CD14-positive monocyte (primary cell): ENCODE measurements at regions not wholly inside any gene's neighbourhood (a gene's known extent, or its start where the extent isn't known, plus 50 kb on each side); places are given as distances from the start of the nearest gene placed in this dataset.

Experiments used
- DNase-seq, 3 donors: peaks; one replicate each; pipeline ENCODE4 v3.0.0-alpha.2; 2011 to 2022
- H2AFZ ChIP-seq: 2 replicates; pipeline ENCODE4 v1.6.0; 2012; ENCODE audit warnings: mild to moderate bottlenecking, low read depth, low read length, inconsistent platforms; ENCODE audit not compliant: insufficient read depth, poor library complexity, severe bottlenecking
- H3K27ac ChIP-seq, 2 donors: 1 replicate in 1 of 2; 2 replicates in 1 of 2; pipeline ENCODE4 v1.5.1; 2012 to 2013; ENCODE audit warnings: low read length in 2 of 2, control low read depth in 1 of 2, inconsistent platforms in 1 of 2, low read depth in 1 of 2, mild to moderate bottlenecking in 1 of 2
- H3K27me3 ChIP-seq, 2 donors: one replicate each; pipeline versions ENCODE4 v1.6.0 to v1.6.1; 2011 to 2013; ENCODE audit warnings: low read length in 2 of 2; ENCODE audit not compliant: control insufficient read depth in 2 of 2, insufficient read depth in 2 of 2
- H3K36me3 ChIP-seq, 2 donors: replicated peaks in 1 of 2; 1 replicate in 1 of 2; 2 replicates in 1 of 2; pipeline versions ENCODE4 v1.5.1 to v1.6.1; 2012 to 2013; ENCODE audit warnings: low read length in 2 of 2, control low read depth in 1 of 2, inconsistent platforms in 1 of 2, mild to moderate bottlenecking in 1 of 2; ENCODE audit not compliant: insufficient read depth in 2 of 2, control insufficient read depth in 1 of 2
- H3K4me1 ChIP-seq, 2 donors: 1 replicate in 1 of 2; 2 replicates in 1 of 2; pipeline versions ENCODE4 v1.5.1 to v1.6.1; 2012 to 2013; ENCODE audit warnings: low read length in 2 of 2, control low read depth in 1 of 2, inconsistent platforms in 1 of 2, mild to moderate bottlenecking in 1 of 2, moderate library complexity in 1 of 2; ENCODE audit not compliant: insufficient read depth in 2 of 2, control insufficient read depth in 1 of 2
- H3K4me2 ChIP-seq: replicated peaks from 2 replicates; pipeline ENCODE3; 2012; ENCODE audit warnings: low read length, moderate library complexity, mild to moderate bottlenecking; ENCODE audit not compliant: poor library complexity, severe bottlenecking; ENCODE audit errors: extremely low read depth
- H3K4me3 ChIP-seq, 3 experiments: fragments of 200-600 bp in 1 of 3; sonication (generic) in 1 of 3; replicated peaks in 1 of 3; 1 replicate in 2 of 3; 2 replicates in 1 of 3; pipeline ENCODE4 v1.5.1; 2011 to 2013; ENCODE audit warnings: low read length in 3 of 3, mild to moderate bottlenecking in 3 of 3, control low read depth in 2 of 3, low read depth in 2 of 3, inconsistent platforms in 1 of 3, moderate library complexity in 1 of 3
- H3K79me2 ChIP-seq: 2 replicates; pipeline ENCODE4 v1.6.0; 2012; ENCODE audit warnings: mild to moderate bottlenecking, control low read depth, inconsistent platforms, low read length, moderate library complexity; ENCODE audit not compliant: insufficient read depth
- H3K9ac ChIP-seq: 2 replicates; pipeline ENCODE4 v1.6.0; 2017; ENCODE audit warnings: low read length, mild to moderate bottlenecking; ENCODE audit not compliant: insufficient read depth, poor library complexity, severe bottlenecking
- H3K9me3 ChIP-seq, 2 donors: replicated peaks in 1 of 2; 1 replicate in 1 of 2; 2 replicates in 1 of 2; pipeline versions ENCODE4 v1.5.1 to v1.6.1; 2012 to 2013; ENCODE audit warnings: low read length in 2 of 2, control low read depth in 1 of 2; ENCODE audit not compliant: control insufficient read depth in 1 of 2, insufficient read depth in 1 of 2
- H4K20me1 ChIP-seq: 2 replicates; pipeline ENCODE4 v1.6.0; 2012; ENCODE audit warnings: mild to moderate bottlenecking, low read length, control low read depth, moderate library complexity; ENCODE audit not compliant: insufficient read depth
- H3K27ac Mint-ChIP-seq, 7 donors: one replicate each; pipeline ENCODE4 v1.8.0; 2020; ENCODE audit warnings: mild to moderate bottlenecking in 7 of 7, mixed read lengths in 7 of 7, moderate library complexity in 6 of 7, inconsistent platforms in 2 of 7
- H3K27me3 Mint-ChIP-seq, 3 donors: one replicate each; pipeline ENCODE4 v1.8.0; 2021 to 2022; ENCODE audit warnings: low read depth in 3 of 3, mild to moderate bottlenecking in 3 of 3, mixed read lengths in 3 of 3, moderate library complexity in 3 of 3, inconsistent platforms in 1 of 3
- H3K36me3 Mint-ChIP-seq, 2 donors: one replicate each; pipeline ENCODE4 v1.8.0; 2020; ENCODE audit warnings: mixed read lengths in 2 of 2, inconsistent platforms in 1 of 2, mild to moderate bottlenecking in 1 of 2
- H3K4me1 Mint-ChIP-seq: one replicate; pipeline ENCODE4 v1.8.0; 2020; ENCODE audit warnings: mild to moderate bottlenecking, mixed read lengths
- H3K4me3 Mint-ChIP-seq, 2 donors: one replicate each; pipeline ENCODE4 v1.8.0; 2020; ENCODE audit warnings: mild to moderate bottlenecking in 2 of 2, mixed read lengths in 2 of 2, moderate library complexity in 1 of 2
- H3K9me3 Mint-ChIP-seq, 7 donors: one replicate each; pipeline ENCODE4 v1.8.0; 2020 to 2022; ENCODE audit warnings: mixed read lengths in 7 of 7, mild to moderate bottlenecking in 6 of 7, moderate library complexity in 6 of 7, inconsistent platforms in 2 of 7
- WGBS: methylation state at CpG from one replicate; pipeline ENCODE4 v1.1.5; 2013; ENCODE audit warnings: missing lambda C conversion rate; ENCODE audit not compliant: insufficient coverage; 5-methylcytosine and 5-hydroxymethylcytosine counted together
- intact Hi-C, 2 donors: fragments of 100-400 bp; cut with micrococcal nuclease; formaldehyde crosslinking; loops; one replicate each; pipeline versions ENCODE4 v1.15.0 to v1.15.1; 2023
- TF ChIP-seq, protein P1 (sequence below): fragments of 200-600 bp; IDR thresholded peaks from one replicate; pipeline ENCODE4 v1.8.0; 2022; ENCODE audit warnings: antibody characterized with exemption, mild to moderate bottlenecking

DNA sequence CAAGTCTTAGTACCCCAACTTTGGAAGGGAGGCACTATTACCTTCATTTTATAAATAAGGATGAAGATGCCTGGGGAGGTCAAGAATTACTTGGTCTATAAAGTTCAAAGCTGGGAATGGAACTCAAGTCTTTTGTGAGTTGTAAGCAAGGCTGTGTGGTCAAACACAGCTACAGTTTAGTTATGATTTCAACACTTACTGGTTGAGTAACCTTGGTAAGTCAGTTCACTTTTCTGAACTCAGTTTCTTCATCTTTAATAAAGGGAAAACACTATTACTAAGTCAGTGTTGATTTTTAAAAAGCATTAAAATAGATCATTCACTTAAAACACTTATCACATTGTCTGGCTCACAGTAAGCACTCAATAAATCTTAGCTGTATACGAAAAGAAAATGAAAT lies 200.4 kb upstream of the ADAMTS9 start:
- WGBS = no CpG with 5 or more reads among the region's 1 CpG
- Histone ChIP-seq H3K4me1 (no peaks in the 10 kb centered on the region), H3K36me3 (no peaks in the 10 kb centered on the region), H3K9me3 (peaks cover 0 to 7% of the 10 kb centered on the region in 2 donors), H3K4me2 (no peak overlapping the region), H3K27me3 (no peaks in the 10 kb centered on the region), H2AFZ (no peak overlapping the region), H3K4me3 (no peak overlapping the region), H3K79me2 (no peaks in the 10 kb centered on the region), H4K20me1 (no peaks in the 10 kb centered on the region), H3K9ac (no peak overlapping the region), H3K27ac (no peak overlapping the region)
- H3K9me3 Mint-ChIP-seq = peaks cover 0 to 12% (median 6%) of the 10 kb centered on the region in 7 donors
- H3K4me3 Mint-ChIP-seq = no peak overlapping the region
- DNase-seq = no peak
- H3K4me1 Mint-ChIP-seq = no peaks in the 10 kb centered on the region
- intact Hi-C loops = no loop called here
- H3K36me3 Mint-ChIP-seq = no peaks in the 10 kb centered on the region
- TF ChIP-seq, protein P1, sequence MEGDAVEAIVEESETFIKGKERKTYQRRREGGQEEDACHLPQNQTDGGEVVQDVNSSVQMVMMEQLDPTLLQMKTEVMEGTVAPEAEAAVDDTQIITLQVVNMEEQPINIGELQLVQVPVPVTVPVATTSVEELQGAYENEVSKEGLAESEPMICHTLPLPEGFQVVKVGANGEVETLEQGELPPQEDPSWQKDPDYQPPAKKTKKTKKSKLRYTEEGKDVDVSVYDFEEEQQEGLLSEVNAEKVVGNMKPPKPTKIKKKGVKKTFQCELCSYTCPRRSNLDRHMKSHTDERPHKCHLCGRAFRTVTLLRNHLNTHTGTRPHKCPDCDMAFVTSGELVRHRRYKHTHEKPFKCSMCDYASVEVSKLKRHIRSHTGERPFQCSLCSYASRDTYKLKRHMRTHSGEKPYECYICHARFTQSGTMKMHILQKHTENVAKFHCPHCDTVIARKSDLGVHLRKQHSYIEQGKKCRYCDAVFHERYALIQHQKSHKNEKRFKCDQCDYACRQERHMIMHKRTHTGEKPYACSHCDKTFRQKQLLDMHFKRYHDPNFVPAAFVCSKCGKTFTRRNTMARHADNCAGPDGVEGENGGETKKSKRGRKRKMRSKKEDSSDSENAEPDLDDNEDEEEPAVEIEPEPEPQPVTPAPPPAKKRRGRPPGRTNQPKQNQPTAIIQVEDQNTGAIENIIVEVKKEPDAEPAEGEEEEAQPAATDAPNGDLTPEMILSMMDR = no peak
- H3K27ac Mint-ChIP-seq = no peak overlapping the region
- peaks cover 0 to 3% (median 0%) of the 10 kb centered on the region in 3 donors for H3K27me3 Mint-ChIP-seq

DNA sequence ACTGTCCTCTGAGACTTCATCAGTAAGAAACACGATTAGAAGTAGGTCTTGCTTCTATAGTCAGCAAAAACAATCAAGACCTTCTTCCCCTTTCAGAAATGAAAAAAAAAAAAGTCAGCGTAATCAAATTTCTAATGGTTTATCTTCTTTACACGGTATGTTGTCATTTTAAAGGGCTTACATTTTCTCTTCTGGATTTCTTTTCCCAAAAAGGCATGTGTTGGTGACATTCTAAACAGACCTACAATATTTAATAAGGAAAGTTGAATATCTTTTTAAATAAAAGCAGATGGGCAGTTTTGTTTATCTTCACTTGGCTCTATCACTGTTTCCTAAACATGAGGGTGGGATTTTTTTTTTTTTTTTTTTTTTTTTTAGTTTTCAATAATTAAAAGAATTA lies 197.3 kb upstream of the ADAMTS9 start:
- no peaks in the 10 kb centered on the region for H3K36me3 Mint-ChIP-seq
- no peak overlapping the region for H3K4me3 Mint-ChIP-seq
- H4K20me1 ChIP-seq = no peaks in the 10 kb centered on the region
- no peaks in the 10 kb centered on the region for H3K9me3 ChIP-seq
- peaks cover 3 to 13% (median 7%) of the 10 kb centered on the region in 7 donors for H3K9me3 Mint-ChIP-seq
- H2AFZ ChIP-seq = no peak overlapping the region
- no peaks in the 10 kb centered on the region for H3K27me3 ChIP-seq
- no peaks in the 10 kb centered on the region for H3K4me1 ChIP-seq
- no peaks in the 10 kb centered on the region for H3K4me1 Mint-ChIP-seq
- intact Hi-C loops = no loop called here
- no peak overlapping the region for H3K27ac ChIP-seq
- DNase-seq = no peak
- no peak overlapping the region for H3K27ac Mint-ChIP-seq
- no CpG with 5 or more reads among the region's 3 CpGs for WGBS
- no peaks in the 10 kb centered on the region for H3K79me2 ChIP-seq
- H3K4me3 ChIP-seq = no peak overlapping the region
- no peaks in the 10 kb centered on the region for H3K36me3 ChIP-seq
- TF ChIP-seq, protein P1 = no peak
- H3K9ac ChIP-seq = no peak overlapping the region
- H3K4me2 ChIP-seq = no peak overlapping the region
- peaks cover 0 to 2% (median 0%) of the 10 kb centered on the region in 3 donors for H3K27me3 Mint-ChIP-seq
